Gastrocnemius medialis (tissue), 4 donors: ENCODE measurements at regions not wholly inside any gene's neighbourhood (a gene's known extent, or its start where the extent isn't known, plus 50 kb on each side); places are given as distances from the start of the nearest gene placed in this dataset.

ENCODE experiments used
- ATAC-seq, 2 donors: fragments of 150-250 bp; one replicate each; pipeline ENCODE4 v1.9.1; 2016
- DNase-seq, 2 donors: peaks; one replicate each; pipeline ENCODE4 v3.0.0-alpha.2; 2019
- H3K27ac ChIP-seq, 4 donors: fragments of 200-600 bp; sonication (generic); 1 replicate in 1 of 4; 2 replicates in 3 of 4; pipeline ENCODE4 v1.5.1; 2016 to 2018; ENCODE audit warnings: mild to moderate bottlenecking in 2 of 4, moderate library complexity in 1 of 4
- H3K27me3 ChIP-seq, 3 donors: fragments of 200-600 bp; sonication (generic) in 2 of 3; 1 replicate in 1 of 3; 2 replicates in 2 of 3; pipeline versions ENCODE4 v1.5.1 to v1.6.0; 2016 to 2019; ENCODE audit warnings: mild to moderate bottlenecking in 1 of 3, moderate library complexity in 1 of 3
- H3K36me3 ChIP-seq, 2 donors: fragments of 200-600 bp; sonication (generic) in 1 of 2; one replicate each; pipeline ENCODE4 v1.5.1; 2017 to 2018
- H3K4me1 ChIP-seq, 2 donors: fragments of 200-600 bp; sonication (generic) in 1 of 2; one replicate each; pipeline ENCODE4 v1.5.1; 2016 to 2017; ENCODE audit warnings: mild to moderate bottlenecking in 2 of 2
- H3K4me3 ChIP-seq, 4 donors: fragments of 200-600 bp; sonication (generic) in 3 of 4; 1 replicate in 1 of 4; 2 replicates in 3 of 4; pipeline ENCODE4 v1.5.1; 2016 to 2019; ENCODE audit warnings: mild to moderate bottlenecking in 2 of 4
- H3K9me3 ChIP-seq, 3 donors: fragments of 200-600 bp; sonication (generic) in 2 of 3; 1 replicate in 1 of 3; 2 replicates in 2 of 3; pipeline ENCODE4 v1.5.1; 2016 to 2019
- CTCF ChIP-seq, 5 experiments: fragments of 450-650 bp in 3 of 5; fragments of 200-600 bp in 2 of 5; sonication (generic) in 2 of 5; IDR thresholded peaks in 4 of 5; conservative IDR thresholded peaks in 1 of 5; 1 replicate in 4 of 5; 2 replicates in 1 of 5; pipeline ENCODE4 v1.5.1; 2016 to 2019; ENCODE audit warnings: antibody characterized with exemption in 5 of 5, mild to moderate bottlenecking in 3 of 5, moderate library complexity in 3 of 5
- POLR2A ChIP-seq, 2 donors: fragments of 450-650 bp; IDR thresholded peaks; one replicate each; pipeline ENCODE4 v1.6.1; 2017; ENCODE audit warnings: antibody characterized with exemption in 2 of 2, mild to moderate bottlenecking in 2 of 2, moderate library complexity in 2 of 2
- in situ Hi-C, 4 donors: fragments of 200-750 bp; cut with MboI; loops; one replicate each; pipeline versions ENCODE4 v1.15.0 to v1.8.0; 2017; ENCODE audit warnings: low sequenced_read_pairs in 4 of 4
- intact Hi-C: fragments of 100-400 bp; cut with DNase I; formaldehyde crosslinking; loops from one replicate; pipeline ENCODE4 v1.15.1; 2023; ENCODE audit warnings: low total_unique reads

- Histone ChIP-seq H3K27me3 (no peaks in the 10 kb centered on the region), H3K4me1 (no peaks in the 10 kb centered on the region), H3K27ac (no peak overlapping the region), H3K9me3 (no peaks in the 10 kb centered on the region), H3K4me3 (no peak overlapping the region), H3K36me3 (no peaks in the 10 kb centered on the region)
- in situ Hi-C loops (no loop called here), intact Hi-C loops (no loop called here)
- DNase-seq (no peak), ATAC-seq (no peak)
- no peak for TF ChIP-seq POLR2A (IDR thresholded peaks at IDR 0.05)
- no peak for TF ChIP-seq CTCF (IDR thresholded peaks at IDR 0.05 in 4 of 5, conservative IDR thresholded peaks at IDR 0.05 in 1 of 5)
These were observed 53.6 kb upstream of the TLR3 start for GRCh38 chr4:186015212-186015817.

GRCh38 chr4:186016796-186017195, 52.2 kb upstream of the TLR3 start:
- Histone ChIP-seq H3K4me1 (no peaks in the 10 kb centered on the region), H3K4me3 (no peak overlapping the region), H3K36me3 (no peaks in the 10 kb centered on the region), H3K9me3 (no peaks in the 10 kb centered on the region), H3K27me3 (no peaks in the 10 kb centered on the region), H3K27ac (no peak overlapping the region)
- intact Hi-C loops (no loop called here), in situ Hi-C loops (no loop called here)
- ATAC-seq (no peak), DNase-seq (no peak)
- TF ChIP-seq POLR2A (IDR thresholded peaks at IDR 0.05) (no peak), CTCF (IDR thresholded peaks at IDR 0.05 in 4 of 5, conservative IDR thresholded peaks at IDR 0.05 in 1 of 5) (no peak)

GRCh38 chr4:186017801-186018200, 51.2 kb upstream of the TLR3 start:
- H3K4me3 ChIP-seq = no peak overlapping the region
- ATAC-seq (no peak), DNase-seq (no peak)
- TF ChIP-seq CTCF (IDR thresholded peaks at IDR 0.05 in 4 of 5, conservative IDR thresholded peaks at IDR 0.05 in 1 of 5) (no peak), POLR2A (IDR thresholded peaks at IDR 0.05) (no peak)
- no peaks in the 10 kb centered on the region for H3K27me3 ChIP-seq
- H3K27ac ChIP-seq = no peak overlapping the region
- no peaks in the 10 kb centered on the region for H3K4me1 ChIP-seq
- in situ Hi-C loops = no loop called here
- no peaks in the 10 kb centered on the region for H3K36me3 ChIP-seq
- intact Hi-C loops = no loop called here
- no peaks in the 10 kb centered on the region for H3K9me3 ChIP-seq

GRCh38 chr4:186018261-186018660, 50.7 kb upstream of the TLR3 start:
- no peak for ATAC-seq
- TF ChIP-seq POLR2A (IDR thresholded peaks at IDR 0.05) (no peak), CTCF (IDR thresholded peaks at IDR 0.05 in 4 of 5, conservative IDR thresholded peaks at IDR 0.05 in 1 of 5) (no peak)
- no peak overlapping the region for H3K27ac ChIP-seq

DNA sequence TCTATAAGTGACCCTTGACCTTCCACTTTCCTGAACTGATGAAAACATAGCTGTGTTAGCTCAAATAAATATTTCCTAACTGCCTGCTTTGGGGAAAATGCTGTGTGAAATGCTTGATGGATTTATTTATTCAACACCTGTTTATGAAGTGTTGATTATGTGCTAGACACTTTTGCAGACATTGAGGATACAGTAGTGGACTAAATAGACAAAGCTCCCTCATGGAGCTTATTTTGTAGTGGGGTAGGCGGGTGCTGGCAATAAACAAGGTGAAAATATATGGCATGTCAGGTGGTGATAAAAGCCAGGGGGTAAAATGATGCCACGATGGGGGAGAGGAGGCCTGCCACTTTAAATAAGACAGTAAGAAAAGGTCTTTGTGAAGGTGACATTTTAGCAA, 50.2 kb upstream of the TLR3 start:
- Histone ChIP-seq H3K36me3 (no peaks in the 10 kb centered on the region), H3K4me3 (no peak overlapping the region), H3K27me3 (no peaks in the 10 kb centered on the region), H3K4me1 (no peaks in the 10 kb centered on the region), H3K9me3 (no peaks in the 10 kb centered on the region), H3K27ac (no peak overlapping the region)
- in situ Hi-C loops (no loop called here), intact Hi-C loops (no loop called here)
- DNase-seq (no peak), ATAC-seq (no peak)
- no peak for TF ChIP-seq POLR2A (IDR thresholded peaks at IDR 0.05)
- no peak for TF ChIP-seq CTCF (IDR thresholded peaks at IDR 0.05 in 4 of 5, conservative IDR thresholded peaks at IDR 0.05 in 1 of 5)

More at GRCh38 chr4:186018261-186018660, 50.7 kb upstream of the TLR3 start:
- no peaks in the 10 kb centered on the region for H3K4me1 ChIP-seq
- H3K9me3 ChIP-seq = no peaks in the 10 kb centered on the region
- in situ Hi-C loops = no loop called here
- no peak overlapping the region for H3K4me3 ChIP-seq
- no peaks in the 10 kb centered on the region for H3K36me3 ChIP-seq
- no peak for DNase-seq
- intact Hi-C loops = no loop called here
- H3K27me3 ChIP-seq = no peaks in the 10 kb centered on the region
